Panc1 (cell line): ENCODE measurements at regions not wholly inside any gene's neighbourhood (a gene's known extent, or its start where the extent isn't known, plus 50 kb on each side); places are given as distances from the start of the nearest gene placed in this dataset.

Experiments used
- CTCF ChIP-seq: fragments of 450-650 bp; IDR thresholded peaks from 2 replicates; pipeline ENCODE4 v1.5.1; 2017; ENCODE audit warnings: mild to moderate bottlenecking
- POLR2AphosphoS5 ChIP-seq: IDR thresholded peaks from 2 replicates; pipeline ENCODE4 v1.6.1; 2012; ENCODE audit warnings: mild to moderate bottlenecking, low read depth, low read length, moderate library complexity
- REST ChIP-seq, 2 experiments: IDR thresholded peaks; 2 replicates each; pipeline ENCODE4 v1.6.1; 2011 to 2012; ENCODE audit warnings: low read depth in 2 of 2, control low read depth in 1 of 2, low read length in 1 of 2, mild to moderate bottlenecking in 1 of 2, moderate library complexity in 1 of 2; ENCODE audit not compliant: insufficient read depth in 1 of 2
- SIN3A ChIP-seq: IDR thresholded peaks from 2 replicates; pipeline ENCODE4 v1.6.1; 2012; ENCODE audit warnings: low read depth, mild to moderate bottlenecking, low read length, moderate library complexity, borderline replicate concordance; ENCODE audit not compliant: insufficient read depth
- TCF7L2 ChIP-seq: IDR thresholded peaks from 2 replicates; pipeline ENCODE4 v1.6.1; 2011; ENCODE audit warnings: mild to moderate bottlenecking, low read depth, low read length, inconsistent platforms

GRCh38 chr15:62218841-62219240 lies 53.8 kb upstream of the C2CD4B start:
- TF ChIP-seq POLR2AphosphoS5 (no peak), CTCF (no peak), SIN3A (no peak), REST (IDR thresholded peaks at IDR 0.05; ENCODE audit: insufficient read depth in 1 of 2, low read depth in 2 of 2, low read length in 1 of 2) (no peak), TCF7L2 (no peak)
